HG02943 (cell line): ENCODE measurements at regions not wholly inside any gene's neighbourhood (a gene's known extent, or its start where the extent isn't known, plus 50 kb on each side); places are given as distances from the start of the nearest gene placed in this dataset.
"Not testable (repeated sequence)": the region's sequence is repeated elsewhere in the genome, so short reads cannot be mapped to it uniquely, and the experiment has no call there.

Experiments
- ATAC-seq: cut with Tn5 transposase; IDR thresholded peaks from one replicate; pipeline ENCODE4 v1.9.1; 2021; ENCODE audit warnings: mild to moderate bottlenecking, low read depth, moderate library complexity; ENCODE audit not compliant: unreplicated experiment

DNA sequence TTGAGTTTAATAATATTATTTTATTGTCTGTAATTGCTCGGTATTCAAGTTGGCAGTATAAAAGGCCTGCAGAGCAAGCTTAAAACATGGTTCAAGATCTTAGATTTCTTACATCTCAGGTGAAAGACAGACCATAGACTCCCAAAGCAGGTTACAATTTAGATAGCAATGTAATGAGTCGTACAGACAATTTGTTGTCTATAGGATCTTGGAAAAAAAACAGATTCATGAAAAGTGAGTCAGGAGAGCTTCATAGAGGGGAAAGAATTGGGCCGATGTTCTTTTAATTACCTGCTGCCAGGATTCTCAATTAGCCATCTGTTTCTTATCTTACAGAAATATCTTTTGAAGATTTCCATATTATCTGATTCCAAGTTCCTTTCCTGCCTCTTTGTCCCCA lies 111.5 kb upstream of the IKBKE start:
- not testable (repeated sequence) for ATAC-seq

GRCh38 chr1:206359377-206359776 lies 110.9 kb upstream of the IKBKE start:
- ATAC-seq: not testable (repeated sequence)

DNA sequence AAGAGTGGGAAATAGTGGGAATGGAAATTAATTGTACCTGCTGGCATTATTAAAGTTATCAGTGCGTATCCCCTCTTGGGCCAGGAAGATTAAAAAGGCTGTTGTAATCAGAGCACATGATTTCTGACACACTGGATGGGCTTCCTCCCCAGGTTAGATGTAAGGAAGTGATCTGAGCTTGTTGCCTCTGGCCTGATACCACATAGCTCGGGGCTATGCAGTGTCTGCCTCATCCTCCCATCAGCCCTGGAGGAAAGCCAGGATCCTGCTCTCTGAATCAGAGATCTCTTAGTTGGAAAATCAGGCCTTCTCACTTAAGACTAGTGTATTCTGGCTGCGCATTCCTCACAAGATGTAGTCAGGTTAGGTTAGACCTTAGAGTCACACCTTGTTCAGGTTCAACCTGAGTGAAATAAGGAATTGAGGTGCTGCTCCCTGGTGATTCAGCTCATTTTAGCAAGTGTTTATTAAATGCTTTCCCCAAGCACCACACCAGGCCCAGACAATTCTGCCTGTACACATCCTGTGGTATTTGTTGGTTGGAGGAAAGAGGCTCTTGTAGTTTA lies 108.2 kb upstream of the IKBKE start:
- not testable (repeated sequence) for ATAC-seq

DNA sequence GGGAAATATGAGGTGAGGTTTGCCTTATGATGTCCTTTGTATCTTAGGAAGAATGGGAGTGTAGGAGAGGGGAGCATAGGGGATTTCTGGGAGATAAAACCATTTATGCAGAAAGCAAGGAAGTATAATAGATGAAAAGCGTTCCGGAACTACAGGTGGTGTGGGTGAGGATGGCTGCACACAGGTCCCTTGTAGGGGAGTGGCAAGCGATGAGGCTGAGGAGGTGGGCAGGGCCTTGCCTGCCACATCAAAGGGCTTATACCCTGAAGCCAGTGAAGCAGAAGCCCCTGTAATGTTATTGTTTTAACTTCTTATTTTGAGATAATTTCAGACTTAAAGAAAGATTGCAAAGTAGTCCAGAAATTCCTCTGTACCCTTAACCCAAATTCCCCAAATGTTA lies 107.3 kb upstream of the IKBKE start:
- ATAC-seq: not testable (repeated sequence)

DNA sequence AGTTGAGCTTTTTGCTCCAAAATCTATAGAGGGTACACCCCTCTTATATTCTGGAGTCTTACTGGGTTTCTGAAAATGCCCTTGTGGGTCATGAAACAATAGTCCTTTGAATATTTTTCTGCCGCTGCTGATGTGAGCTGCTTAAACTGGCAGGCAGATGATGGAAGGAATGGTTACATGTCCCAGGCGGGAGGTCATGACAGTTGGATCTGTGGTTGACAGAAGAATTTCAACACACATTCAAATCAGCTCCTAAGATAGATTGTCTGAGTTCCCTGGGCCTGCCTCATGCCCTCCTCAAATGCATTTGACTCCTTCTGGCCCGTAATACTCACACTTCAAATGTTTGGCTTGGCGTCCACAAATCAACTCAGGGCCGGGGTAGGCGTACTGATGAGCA lies 105.0 kb upstream of the IKBKE start:
- not testable (repeated sequence) for ATAC-seq

DNA sequence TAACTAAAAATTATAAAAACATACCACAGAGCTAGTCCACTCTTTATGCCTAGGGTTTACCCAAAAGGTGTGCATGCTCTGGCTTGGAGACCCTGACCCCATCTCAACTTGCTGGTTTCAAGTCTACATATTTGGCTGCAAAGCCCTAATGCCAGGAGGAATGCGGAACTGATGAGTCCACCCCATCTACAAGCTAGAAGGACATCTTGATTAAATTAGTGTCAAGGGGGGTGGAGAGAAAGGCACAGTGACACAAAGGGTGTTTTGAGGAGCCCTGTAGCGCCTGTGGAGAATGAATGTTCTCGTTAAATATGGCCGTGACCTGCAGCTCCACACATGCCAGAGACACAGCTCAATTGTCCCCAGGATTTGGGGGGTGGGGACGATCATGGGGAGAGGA lies 104.1 kb upstream of the IKBKE start:
- not testable (repeated sequence) for ATAC-seq

- ATAC-seq: not testable (repeated sequence)
Observed at GRCh38 chr1:206366772-206367171, 103.5 kb upstream of the IKBKE start.

GRCh38 chr1:206367955-206368622 lies 102.2 kb upstream of the IKBKE start:
- ATAC-seq: not testable (repeated sequence)

DNA sequence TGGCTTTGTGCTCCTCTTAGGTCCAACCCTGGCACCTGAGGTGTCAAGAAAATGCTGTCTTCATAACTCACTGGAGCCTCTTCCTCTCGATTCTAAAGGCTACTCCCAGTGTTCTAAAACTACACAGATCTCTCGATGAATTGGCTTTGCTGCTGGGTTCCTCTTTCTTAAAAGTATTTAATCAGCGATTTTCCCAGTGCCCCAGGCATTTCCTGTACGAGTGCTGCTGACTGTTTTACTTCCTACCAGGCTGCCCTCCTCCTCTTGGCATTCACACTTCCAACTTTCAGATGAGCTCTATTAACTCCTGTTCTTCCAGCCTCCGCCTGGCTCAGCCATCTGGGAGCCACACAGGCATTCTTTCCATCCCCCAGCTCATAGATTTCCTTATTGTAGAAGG lies 95.6 kb upstream of the IKBKE start:
- ATAC-seq: not testable (repeated sequence)

- not testable (repeated sequence) for ATAC-seq
Observed at GRCh38 chr1:206375552-206375951, 94.7 kb upstream of the IKBKE start.

GRCh38 chr1:206378506-206378905 lies 91.8 kb upstream of the IKBKE start:
- ATAC-seq: not testable (repeated sequence)

GRCh38 chr1:206379245-206379644 lies 91.0 kb upstream of the IKBKE start:
- ATAC-seq: not testable (repeated sequence)

DNA sequence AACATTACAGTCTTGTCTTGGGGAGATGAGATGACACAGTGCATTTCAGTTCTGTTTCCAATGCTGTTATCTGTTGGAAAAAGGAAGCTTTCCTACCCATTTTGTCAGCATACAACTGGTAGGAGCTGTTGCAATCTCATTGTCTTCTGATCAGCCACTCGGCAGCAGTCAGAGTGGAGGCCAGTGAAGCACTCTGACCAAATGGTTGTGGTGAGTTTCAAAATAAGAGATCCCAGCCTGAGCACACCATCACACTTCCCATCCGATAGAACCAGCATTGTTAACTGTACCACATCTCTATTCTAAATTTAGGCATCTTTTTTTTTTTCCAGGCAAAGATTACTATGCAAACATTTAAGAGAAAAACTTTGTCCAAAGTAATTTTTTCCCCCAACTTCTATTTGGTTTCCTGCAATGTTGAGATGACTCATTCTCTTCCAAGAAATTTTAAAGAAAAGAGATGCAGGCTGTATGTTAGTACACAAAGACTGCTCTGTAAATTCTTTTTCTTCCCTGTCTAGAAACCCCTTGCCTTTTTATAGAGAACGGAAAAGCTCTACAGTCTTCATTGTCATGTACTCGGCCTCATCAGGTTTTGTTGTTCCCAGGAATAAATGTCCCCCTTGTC lies 90.0 kb upstream of the IKBKE start:
- ATAC-seq: not testable (repeated sequence)

GRCh38 chr1:206380791-206381610 lies 89.3 kb upstream of the IKBKE start:
- ATAC-seq: not testable (repeated sequence)

DNA sequence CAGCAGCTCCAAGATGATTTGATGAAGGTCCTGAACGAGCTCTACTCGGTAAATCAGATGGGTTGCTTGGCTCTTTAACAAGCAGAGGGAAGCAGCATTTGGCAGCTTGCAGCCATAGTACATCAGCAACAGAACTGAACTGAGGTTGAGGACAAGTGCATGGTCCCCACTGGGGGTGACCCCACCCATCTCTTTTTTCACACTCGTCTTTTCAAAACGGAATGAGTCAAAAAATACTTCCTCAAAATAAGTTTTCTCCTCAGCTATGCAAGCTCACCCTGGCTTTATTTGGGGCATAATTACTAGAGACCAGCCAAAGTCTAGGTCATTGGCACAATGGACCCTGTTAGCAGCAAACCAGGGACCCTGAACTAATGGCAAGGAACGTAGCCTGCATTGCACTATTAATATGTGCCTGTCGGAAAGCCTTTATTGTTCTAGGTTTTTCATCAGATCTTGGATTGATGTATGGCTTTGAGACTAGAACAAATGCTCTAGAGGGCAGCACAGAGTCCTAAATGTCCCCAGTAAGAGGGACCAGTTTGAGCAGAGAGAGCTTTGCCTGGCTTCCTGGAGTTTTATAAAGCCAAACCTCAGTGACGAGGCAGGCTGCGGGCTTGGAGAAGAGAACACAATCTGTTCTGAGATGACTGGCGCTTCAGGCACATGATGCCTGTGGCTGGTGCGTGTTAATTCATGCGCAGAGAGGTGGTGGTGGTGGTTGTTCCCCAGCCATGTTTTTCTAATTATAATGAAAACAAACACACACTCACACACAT lies 86.1 kb upstream of the IKBKE start:
- ATAC-seq: not testable (repeated sequence)

DNA sequence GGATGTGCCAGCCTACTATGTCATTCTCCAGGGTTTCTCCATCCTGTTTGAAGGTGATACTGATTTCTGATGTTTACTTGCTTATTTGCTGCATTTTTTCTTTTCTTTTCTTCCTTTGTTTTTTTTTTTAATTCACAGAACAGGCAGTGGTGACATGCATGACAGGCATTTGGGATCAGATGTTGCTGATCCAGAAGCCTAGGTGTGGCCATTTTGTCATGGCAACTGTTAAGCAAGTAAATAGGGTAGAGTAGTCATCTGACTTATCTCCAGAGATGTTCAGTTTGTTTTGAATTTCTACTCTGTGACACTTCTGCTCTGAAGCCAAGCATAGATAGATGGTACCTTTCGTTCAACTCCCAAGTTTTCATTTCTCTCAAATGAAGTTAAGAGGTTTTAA lies 85.4 kb upstream of the IKBKE start:
- not testable (repeated sequence) for ATAC-seq

DNA sequence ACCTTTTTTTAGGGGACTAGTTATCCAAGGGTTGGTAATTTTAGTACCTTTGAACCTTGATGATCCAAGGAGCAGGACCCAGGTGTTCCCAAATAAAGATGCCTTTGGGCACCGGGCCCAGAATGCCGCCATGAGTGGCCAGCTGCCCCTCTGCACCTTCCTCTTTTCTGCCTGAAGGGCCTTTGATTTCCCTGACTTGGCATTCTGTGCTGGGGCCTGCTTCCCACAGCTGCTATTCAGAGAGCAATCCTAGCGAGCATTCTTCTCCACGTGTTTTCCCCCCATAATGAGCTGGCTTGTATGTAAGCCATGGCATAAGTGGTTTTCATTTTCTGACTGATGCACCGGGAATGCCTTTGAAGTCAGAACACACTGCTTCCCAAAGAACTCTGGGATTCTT lies 82.6 kb upstream of the IKBKE start:
- ATAC-seq: not testable (repeated sequence)

DNA sequence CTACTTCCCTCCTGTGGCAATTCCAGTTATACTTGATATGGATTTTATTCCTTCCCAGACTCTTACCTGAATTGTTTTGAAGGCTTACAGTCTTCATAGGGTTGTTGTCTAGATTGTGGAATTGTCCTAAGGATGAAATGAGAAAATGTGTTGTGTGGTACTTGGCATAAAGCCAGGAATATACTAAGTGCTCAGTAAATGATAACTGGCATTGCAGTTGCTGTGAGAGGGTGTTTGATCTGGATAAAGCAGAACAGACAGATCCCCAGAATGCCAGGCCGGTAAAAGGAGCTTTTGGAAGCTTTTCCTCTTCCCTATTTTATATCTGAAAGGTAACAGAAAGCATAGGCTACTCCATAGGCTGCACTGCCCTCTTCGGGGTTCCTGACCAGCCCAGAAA lies 78.4 kb upstream of the IKBKE start:
- not testable (repeated sequence) for ATAC-seq

GRCh38 chr1:206397501-206397900 lies 72.8 kb upstream of the IKBKE start:
- not testable (repeated sequence) for ATAC-seq

- not testable (repeated sequence) for ATAC-seq
Observed at GRCh38 chr1:206398261-206398660, 72.0 kb upstream of the IKBKE start.
